ENCODE measurements at regions not wholly inside any gene's neighbourhood (a gene's known extent, or its start where the extent isn't known, plus 50 kb on each side); places are given as distances from the start of the nearest gene placed in this dataset.

- DNase-seq (ENCODE audit: low read depth): no peak
- H3K4me3 ChIP-seq (ENCODE audit: low read length): no peak overlapping the region
- no peak for TF ChIP-seq CTCF (IDR thresholded peaks at IDR 0.05; ENCODE audit: insufficient read depth, low read depth, low read length, missing control alignments)
Observed at GRCh38 chr13:57857945-57858344, 226.4 kb downstream of the PCDH17 start.

- TF ChIP-seq CTCF (IDR thresholded peaks at IDR 0.05; ENCODE audit: insufficient read depth, low read depth, low read length, missing control alignments): no peak
- DNase-seq (ENCODE audit: low read depth): no peak
- no peak overlapping the region for H3K4me3 ChIP-seq (ENCODE audit: low read length)
Observed at GRCh38 chr13:57858376-57858775, 226.8 kb downstream of the PCDH17 start.

- DNase-seq (ENCODE audit: low read depth): no peak
- TF ChIP-seq CTCF (IDR thresholded peaks at IDR 0.05; ENCODE audit: insufficient read depth, low read depth, low read length, missing control alignments): no peak
- no peak overlapping the region for H3K4me3 ChIP-seq (ENCODE audit: low read length)
Observed at GRCh38 chr13:57862879-57863278, 231.3 kb downstream of the PCDH17 start.

- TF ChIP-seq CTCF (IDR thresholded peaks at IDR 0.05; ENCODE audit: insufficient read depth, low read depth, low read length, missing control alignments): no peak
- peak; percentile 16 for DNase-seq (ENCODE audit: low read depth)
Observed at GRCh38 chr13:57865600-57866294, 234.2 kb downstream of the PCDH17 start.

GRCh38 chr13:57874530-57874929 lies 243.0 kb downstream of the PCDH17 start:
- DNase-seq (ENCODE audit: low read depth): no peak
- TF ChIP-seq CTCF (IDR thresholded peaks at IDR 0.05; ENCODE audit: insufficient read depth, low read depth, low read length, missing control alignments): no peak
- H3K4me3 ChIP-seq (ENCODE audit: low read length): no peak overlapping the region

More at GRCh38 chr13:57865600-57866294, 234.2 kb downstream of the PCDH17 start:
- H3K4me3 ChIP-seq (ENCODE audit: low read length): no peak overlapping the region

- DNase-seq (ENCODE audit: low read depth): no peak
- TF ChIP-seq CTCF (IDR thresholded peaks at IDR 0.05; ENCODE audit: insufficient read depth, low read depth, low read length, missing control alignments): no peak
Observed at GRCh38 chr13:57877601-57878000, 246.1 kb downstream of the PCDH17 start.

GRCh38 chr13:57878291-57878690 lies 246.7 kb downstream of the PCDH17 start:
- no peak for DNase-seq (ENCODE audit: low read depth)
- no peak overlapping the region for H3K4me3 ChIP-seq (ENCODE audit: low read length)
- TF ChIP-seq CTCF (IDR thresholded peaks at IDR 0.05; ENCODE audit: insufficient read depth, low read depth, low read length, missing control alignments): no peak

More at GRCh38 chr13:57877601-57878000, 246.1 kb downstream of the PCDH17 start:
- H3K4me3 ChIP-seq (ENCODE audit: low read length): no peak overlapping the region

All from epithelial cell of esophagus (primary cell).